GM08714 (cell line): ENCODE measurements at regions not wholly inside any gene's neighbourhood (a gene's known extent, or its start where the extent isn't known, plus 50 kb on each side); places are given as distances from the start of the nearest gene placed in this dataset.
"Not testable (repeated sequence)": the region's sequence is repeated elsewhere in the genome, so short reads cannot be mapped to it uniquely, and the experiment has no call there.

Experiments used
- H3K4me3 ChIP-seq: fragments of 200-500 bp; sonication (Bioruptor generic); 2 replicates; pipeline ENCODE4 v1.5.1; 2014; ENCODE audit warnings: mild to moderate bottlenecking, low read length, inconsistent platforms
- ZNF274 ChIP-seq: IDR thresholded peaks from 2 replicates; pipeline ENCODE4 v1.6.1; 2012; ENCODE audit warnings: mild to moderate bottlenecking, low read depth, low read length

GRCh38 chr5:71807909-71808308 is 88.8 kb downstream of the CARTPT start:
- no peak for TF ChIP-seq ZNF274
- no peak overlapping the region for H3K4me3 ChIP-seq

GRCh38 chr5:71809446-71809845 is 90.4 kb downstream of the CARTPT start:
- no peak overlapping the region for H3K4me3 ChIP-seq
- no peak for TF ChIP-seq ZNF274

GRCh38 chr5:71810023-71810422 is 90.9 kb downstream of the CARTPT start:
- H3K4me3 ChIP-seq: no peak overlapping the region
- TF ChIP-seq ZNF274: no peak

GRCh38 chr5:71810471-71811195 is 91.6 kb downstream of the CARTPT start:
- TF ChIP-seq ZNF274: no peak
- H3K4me3 ChIP-seq: no peak overlapping the region

GRCh38 chr5:71811779-71812178 is 92.7 kb downstream of the CARTPT start:
- TF ChIP-seq ZNF274: no peak
- no peak overlapping the region for H3K4me3 ChIP-seq

GRCh38 chr5:71816307-71816706 is 97.2 kb downstream of the CARTPT start:
- TF ChIP-seq ZNF274: no peak
- no peak overlapping the region for H3K4me3 ChIP-seq

GRCh38 chr5:71817891-71818290 is 98.8 kb downstream of the CARTPT start:
- H3K4me3 ChIP-seq: no peak overlapping the region
- no peak for TF ChIP-seq ZNF274

- H3K4me3 ChIP-seq: no peak overlapping the region
- no peak for TF ChIP-seq ZNF274
Observed at GRCh38 chr5:71821029-71821428, 102.0 kb downstream of the CARTPT start.

GRCh38 chr5:71822065-71822464 is 103.0 kb downstream of the CARTPT start:
- H3K4me3 ChIP-seq: not testable (repeated sequence)

- TF ChIP-seq ZNF274: no peak
- H3K4me3 ChIP-seq: no peak overlapping the region
Observed at GRCh38 chr5:71825992-71826391, 106.9 kb downstream of the CARTPT start.

- no peak for TF ChIP-seq ZNF274
- no peak overlapping the region for H3K4me3 ChIP-seq
Observed at GRCh38 chr5:71828291-71829040, 109.4 kb downstream of the CARTPT start.

- TF ChIP-seq ZNF274: no peak
- H3K4me3 ChIP-seq: no peak overlapping the region
Observed at GRCh38 chr5:71829206-71829605, 110.1 kb downstream of the CARTPT start.

GRCh38 chr5:71830681-71831539 is 111.8 kb downstream of the CARTPT start:
- no peak for TF ChIP-seq ZNF274
- no peak overlapping the region for H3K4me3 ChIP-seq
